HepG2 (cell line): ENCODE measurements at regions not wholly inside any gene's neighbourhood (a gene's known extent, or its start where the extent isn't known, plus 50 kb on each side); places are given as distances from the start of the nearest gene placed in this dataset.

Source experiments
- ARHGAP35 ChIP-seq: sonication (generic); formaldehyde crosslinking; IDR thresholded peaks from 2 replicates; pipeline ENCODE4 v1.9.0; 2022; ENCODE audit warnings: mild to moderate bottlenecking, inconsistent platforms, moderate library complexity, missing genetic modification reagents, borderline replicate concordance
- ARID2 ChIP-seq: sonication (generic); formaldehyde crosslinking; IDR thresholded peaks from 2 replicates; pipeline ENCODE4 v1.8.1; 2022; ENCODE audit warnings: mild to moderate bottlenecking, missing genetic modification reagents, borderline replicate concordance
- ARID5B ChIP-seq: IDR thresholded peaks from 2 replicates; pipeline ENCODE4 v1.4.0; 2020; ENCODE audit warnings: mild to moderate bottlenecking, missing genetic modification reagents
- HMG20A ChIP-seq: IDR thresholded peaks from 2 replicates; pipeline ENCODE4 v1.6.1; 2016; ENCODE audit warnings: borderline replicate concordance
- KDM3A ChIP-seq: IDR thresholded peaks from 2 replicates; pipeline ENCODE4 v1.6.1; 2018; ENCODE audit warnings: low read depth, missing compliant biosample characterization
- KMT2B ChIP-seq: IDR thresholded peaks from 2 replicates; pipeline ENCODE4 v1.6.1; 2016; ENCODE audit warnings: missing genetic modification reagents, missing compliant biosample characterization
- MED1 ChIP-seq: sonication (generic); formaldehyde crosslinking; IDR thresholded peaks from 2 replicates; pipeline ENCODE4 v1.4.0; 2020; ENCODE audit warnings: missing genetic modification reagents
- TFAP4 ChIP-seq: sonication (generic); IDR thresholded peaks from 2 replicates; pipeline ENCODE4 v1.6.1; 2016; ENCODE audit warnings: low read depth, borderline replicate concordance
- ZNF503 ChIP-seq: sonication (generic); formaldehyde crosslinking; IDR thresholded peaks from 2 replicates; pipeline ENCODE4 v1.4.0; 2020; ENCODE audit warnings: missing genetic modification reagents
- ZNF646 ChIP-seq: sonication (generic); formaldehyde crosslinking; IDR thresholded peaks from 2 replicates; pipeline ENCODE4 v1.9.0; 2021; ENCODE audit warnings: mild to moderate bottlenecking, missing genetic modification reagents

GRCh38 chr9:105191508-105192121, 52.8 kb upstream of the SLC44A1 start (continued):
- TF ChIP-seq ZNF646 (CRISPR knock-in tag) = peak; percentile 76
- peak; percentile 94; the same call in 1 of the 2 replicates for TF ChIP-seq HMG20A (CRISPR knock-in tag)
- TF ChIP-seq ARHGAP35 (CRISPR knock-in tag) = no peak
- TF ChIP-seq KDM3A (CRISPR knock-in tag) = peak; percentile 38; the same call in 1 of the 2 replicates
- no peak for TF ChIP-seq ARID2
- TF ChIP-seq ARID5B = peak; percentile 98
- 0 out of 2 replicates have a peak, but pooled peaks have one; percentile 29 for TF ChIP-seq ZNF503 (CRISPR knock-in tag)
- 0 out of 2 replicates have a peak, but pooled peaks have one; percentile 18 for TF ChIP-seq TFAP4
- TF ChIP-seq KMT2B = 0 out of 2 replicates have a peak, but pooled peaks have one; percentile 19
- TF ChIP-seq MED1 (CRISPR knock-in tag) = peak; percentile 73
